Astrocyte (in vitro differentiated cells and primary cell): ENCODE measurements at regions not wholly inside any gene's neighbourhood (a gene's known extent, or its start where the extent isn't known, plus 50 kb on each side); places are given as distances from the start of the nearest gene placed in this dataset.

Experiments used
- DNase-seq: peaks from one replicate; pipeline ENCODE4 v3.0.0-alpha.2; 2010; ENCODE audit warnings: low read depth
- FAIRE-seq: peaks from 2 replicates; lab custom pipeline; 2011; peaks lifted over from hg19 to GRCh38; lab: Jason Lieb, UNC
- H2AFZ ChIP-seq: 2 replicates; pipeline ENCODE4 v1.6.0; 2012; ENCODE audit warnings: low read depth, low read length, inconsistent platforms
- H3K27ac ChIP-seq: 2 replicates; pipeline ENCODE4 v1.5.1; 2011; ENCODE audit warnings: low read depth, low read length, inconsistent platforms
- H3K27me3 ChIP-seq: 2 replicates; pipeline ENCODE4 v1.6.0; 2011; ENCODE audit warnings: low read length, inconsistent platforms; ENCODE audit not compliant: insufficient read depth
- H3K36me3 ChIP-seq: 2 replicates; pipeline ENCODE4 v1.5.1; 2011; ENCODE audit warnings: low read length, inconsistent platforms; ENCODE audit not compliant: insufficient read depth
- H3K4me1 ChIP-seq: 2 replicates; pipeline ENCODE4 v1.5.1; 2011; ENCODE audit warnings: low read length, inconsistent platforms; ENCODE audit not compliant: insufficient read depth
- H3K4me2 ChIP-seq: 2 replicates; pipeline ENCODE4 v1.6.0; 2012; ENCODE audit warnings: low read length, inconsistent platforms
- H3K4me3 ChIP-seq: 2 replicates; pipeline ENCODE4 v1.5.1; 2011; ENCODE audit warnings: low read depth, mild to moderate bottlenecking, low read length, inconsistent platforms; ENCODE audit not compliant: insufficient read depth
- H3K79me2 ChIP-seq: 2 replicates; pipeline ENCODE4 v1.6.0; 2012; ENCODE audit warnings: mild to moderate bottlenecking, low read length, inconsistent platforms; ENCODE audit not compliant: insufficient read depth
- H3K9ac ChIP-seq: 2 replicates; pipeline ENCODE4 v1.6.0; 2012; ENCODE audit warnings: mild to moderate bottlenecking, low read length, inconsistent platforms
- H3K9me3 ChIP-seq: 2 replicates; pipeline ENCODE4 v1.5.1; 2012; ENCODE audit warnings: low read depth, mild to moderate bottlenecking, low read length, inconsistent platforms; ENCODE audit not compliant: insufficient read depth
- H4K20me1 ChIP-seq: 2 replicates; pipeline ENCODE4 v1.6.0; 2012; ENCODE audit warnings: low read length, inconsistent platforms; ENCODE audit not compliant: insufficient read depth
- H3K27ac Mint-ChIP-seq: one replicate; pipeline ENCODE4 v1.8.0; 2021; ENCODE audit warnings: mild to moderate bottlenecking, mixed read lengths; ENCODE audit not compliant: unreplicated experiment
- H3K27me3 Mint-ChIP-seq: one replicate; pipeline ENCODE4 v1.8.0; 2021; ENCODE audit warnings: low read depth, mixed read lengths; ENCODE audit not compliant: unreplicated experiment
- H3K36me3 Mint-ChIP-seq: one replicate; pipeline ENCODE4 v1.8.0; 2021; ENCODE audit warnings: low read depth, mixed read lengths; ENCODE audit not compliant: unreplicated experiment
- H3K4me1 Mint-ChIP-seq: one replicate; pipeline ENCODE4 v1.8.0; 2021; ENCODE audit warnings: low read depth, mixed read lengths; ENCODE audit not compliant: unreplicated experiment
- H3K4me3 Mint-ChIP-seq: one replicate; pipeline ENCODE4 v1.8.0; 2021; ENCODE audit warnings: mild to moderate bottlenecking, moderate library complexity, mixed read lengths; ENCODE audit not compliant: unreplicated experiment
- H3K9me3 Mint-ChIP-seq: one replicate; pipeline ENCODE4 v1.8.0; 2021; ENCODE audit warnings: mild to moderate bottlenecking, mixed read lengths; ENCODE audit not compliant: unreplicated experiment
- CTCF ChIP-seq: IDR thresholded peaks from 2 replicates; pipeline ENCODE4 v1.5.1; 2011; ENCODE audit warnings: low read depth, mild to moderate bottlenecking, inconsistent platforms, low read length, moderate library complexity; ENCODE audit not compliant: insufficient read depth
- EZH2 ChIP-seq: IDR thresholded peaks from 2 replicates; pipeline ENCODE4 v1.6.1; 2012; ENCODE audit warnings: mild to moderate bottlenecking, low read length, inconsistent platforms; ENCODE audit not compliant: insufficient read depth

- H3K4me1 ChIP-seq: no peaks in the 10 kb centered on the region
- H3K27me3 ChIP-seq: no peaks in the 10 kb centered on the region
- DNase-seq (no peak), FAIRE-seq (no peak)
- H3K4me3 ChIP-seq: no peak overlapping the region
- Mint-ChIP-seq H3K4me1 (no peaks in the 10 kb centered on the region), H3K36me3 (no peaks in the 10 kb centered on the region), H3K27ac (no peak overlapping the region), H3K27me3 (peaks cover 6% of the 10 kb centered on the region), H3K9me3 (peaks cover 2% of the 10 kb centered on the region), H3K4me3 (no peak overlapping the region)
- no peaks in the 10 kb centered on the region for H4K20me1 ChIP-seq
- no peak overlapping the region for H3K27ac ChIP-seq
- no peak overlapping the region for H3K9ac ChIP-seq
- H3K4me2 ChIP-seq: no peak overlapping the region
- no peaks in the 10 kb centered on the region for H3K9me3 ChIP-seq
- H2AFZ ChIP-seq: no peak overlapping the region
- TF ChIP-seq CTCF (no peak), EZH2 (no peak)
- no peaks in the 10 kb centered on the region for H3K36me3 ChIP-seq
- no peaks in the 10 kb centered on the region for H3K79me2 ChIP-seq
These were observed 113.5 kb upstream of the FAM9A start for GRCh38 chrX:8914681-8915080.

GRCh38 chrX:8913655-8914409 is 112.6 kb upstream of the FAM9A start:
- peak; percentile 80 for FAIRE-seq
- no peak overlapping the region for H3K4me3 ChIP-seq
- TF ChIP-seq CTCF: no peak
- no peak for TF ChIP-seq EZH2
- no peak overlapping the region for H2AFZ ChIP-seq
- Mint-ChIP-seq H3K4me1 (no peaks in the 10 kb centered on the region), H3K27ac (no peak overlapping the region), H3K9me3 (peaks cover 2% of the 10 kb centered on the region), H3K27me3 (peaks cover 6% of the 10 kb centered on the region), H3K4me3 (no peak overlapping the region), H3K36me3 (no peaks in the 10 kb centered on the region)
- H3K9me3 ChIP-seq: no peaks in the 10 kb centered on the region
- H3K27ac ChIP-seq: no peak overlapping the region
- H3K36me3 ChIP-seq: no peaks in the 10 kb centered on the region
- H3K79me2 ChIP-seq: no peaks in the 10 kb centered on the region
- no peaks in the 10 kb centered on the region for H3K4me1 ChIP-seq
- no peaks in the 10 kb centered on the region for H3K27me3 ChIP-seq
- peak; percentile 58 for DNase-seq
- no peaks in the 10 kb centered on the region for H4K20me1 ChIP-seq
- H3K4me2 ChIP-seq: no peak overlapping the region
- no peak overlapping the region for H3K9ac ChIP-seq

GRCh38 chrX:8907688-8908087 is 106.5 kb upstream of the FAM9A start:
- Histone ChIP-seq H2AFZ (no peak overlapping the region), H3K9me3 (no peaks in the 10 kb centered on the region), H3K9ac (no peak overlapping the region), H3K27ac (no peak overlapping the region), H3K4me2 (no peak overlapping the region), H3K36me3 (no peaks in the 10 kb centered on the region), H3K4me1 (no peaks in the 10 kb centered on the region), H3K4me3 (no peak overlapping the region), H4K20me1 (no peaks in the 10 kb centered on the region), H3K27me3 (no peaks in the 10 kb centered on the region), H3K79me2 (no peaks in the 10 kb centered on the region)
- H3K4me3 Mint-ChIP-seq: no peak overlapping the region
- peaks cover 2% of the 10 kb centered on the region for H3K9me3 Mint-ChIP-seq
- no peaks in the 10 kb centered on the region for H3K36me3 Mint-ChIP-seq
- H3K27me3 Mint-ChIP-seq: peaks cover 11% of the 10 kb centered on the region
- H3K27ac Mint-ChIP-seq: no peak overlapping the region
- H3K4me1 Mint-ChIP-seq: no peaks in the 10 kb centered on the region
- FAIRE-seq (peak; percentile 70), DNase-seq (no peak)
- TF ChIP-seq EZH2: no peak
- no peak for TF ChIP-seq CTCF
